ENCODE measurements at regions not wholly inside any gene's neighbourhood (a gene's known extent, or its start where the extent isn't known, plus 50 kb on each side); places are given as distances from the start of the nearest gene placed in this dataset.

DNA sequence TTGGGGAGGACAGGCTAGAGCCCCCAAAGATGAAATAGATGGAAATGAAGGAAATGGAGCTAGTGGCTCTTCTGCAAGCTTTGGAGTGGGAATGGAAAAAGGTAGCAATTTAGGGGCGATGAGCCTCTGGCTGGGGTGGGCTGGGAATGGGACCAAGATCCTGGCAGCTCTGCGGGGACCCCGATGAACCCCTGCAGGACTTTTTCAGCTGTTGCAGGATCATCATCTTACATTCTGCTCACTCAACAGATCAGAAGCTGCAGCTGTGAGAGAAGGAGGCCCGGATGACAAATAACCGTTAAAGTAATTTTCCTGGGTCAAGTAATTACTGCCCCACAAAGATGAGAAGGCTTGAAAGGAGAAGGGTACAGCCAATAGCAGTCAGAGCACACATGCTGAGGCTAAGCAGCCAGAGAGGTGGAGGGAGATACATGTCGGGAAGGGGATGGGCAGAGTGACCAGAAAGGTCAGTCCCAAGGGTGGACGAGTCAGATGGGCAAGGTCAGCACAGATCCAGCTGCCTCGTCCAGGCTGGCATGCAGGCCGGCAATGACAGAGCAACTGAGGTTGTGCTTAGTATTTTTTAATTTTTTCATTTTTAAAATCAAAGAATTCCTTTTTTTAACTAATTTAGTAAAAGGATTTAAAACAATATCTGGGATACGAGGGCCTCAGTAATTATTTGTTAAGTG lies 245.0 kb upstream of the RAB6C start:
- intact Hi-C loops (cut with DNase I) = no loop called here
- DNase-seq (ENCODE audit: low spot score) = peak; percentile 29

DNA sequence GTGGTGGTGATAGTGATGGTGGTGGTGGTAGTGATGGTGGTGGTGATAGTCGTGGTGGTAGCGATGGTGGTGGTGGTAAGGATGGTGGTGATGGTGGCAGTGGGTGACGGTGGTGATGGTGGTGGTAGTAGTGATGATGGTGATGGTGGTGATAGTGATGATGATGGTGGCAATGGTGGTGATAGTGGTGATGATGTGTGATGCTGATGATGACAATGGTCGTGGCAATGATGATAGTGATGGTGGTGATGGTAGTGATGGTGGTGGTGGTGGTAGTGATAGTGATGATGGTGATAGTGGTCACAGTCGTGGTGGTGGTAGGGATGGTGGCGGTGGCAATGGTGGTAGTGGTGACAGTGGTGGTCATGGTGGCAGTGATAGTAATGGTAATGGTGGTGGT lies 243.9 kb upstream of the RAB6C start:
- intact Hi-C loops (cut with DNase I) = no loop called here

DNA sequence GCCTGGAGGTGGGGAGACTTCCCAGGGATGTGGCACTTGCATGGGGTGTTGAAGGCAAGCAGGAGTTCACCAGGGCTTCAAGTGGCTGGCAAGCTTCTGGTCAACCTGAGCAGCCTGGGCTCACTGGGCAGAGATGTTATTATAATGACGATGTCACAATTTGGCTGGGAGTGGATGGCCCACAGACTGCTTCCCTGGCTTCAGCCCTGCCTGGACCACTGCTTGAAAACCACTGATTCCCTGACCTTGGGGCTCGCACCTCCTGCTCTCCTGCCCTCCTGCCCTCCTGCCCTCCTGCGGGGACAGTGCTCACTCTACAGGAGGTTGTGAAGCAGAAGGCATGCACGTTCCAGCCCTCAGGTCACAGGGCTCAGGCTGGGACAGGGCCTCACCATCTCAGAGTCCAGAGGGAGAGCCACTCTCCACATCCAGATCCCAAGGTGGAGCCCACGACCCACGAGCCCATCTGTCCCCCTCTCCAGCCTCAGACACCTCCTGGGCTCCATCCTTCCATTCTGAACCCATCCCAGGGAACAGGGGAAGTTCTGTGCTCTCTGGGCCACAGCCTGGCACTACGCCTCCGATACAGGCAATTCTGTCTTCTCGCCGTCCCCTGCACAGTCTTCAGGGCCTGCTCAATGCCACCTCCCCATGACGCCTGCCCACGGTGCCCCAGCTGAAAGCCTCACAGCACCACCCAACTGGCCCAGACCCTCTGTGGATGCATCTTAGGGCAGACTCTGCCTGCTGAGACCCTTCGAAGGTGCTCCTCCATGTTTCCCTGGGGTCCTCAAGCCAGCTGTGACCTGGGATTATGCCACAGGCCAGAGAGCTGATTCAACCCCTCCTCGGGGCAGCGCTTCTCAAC lies 241.6 kb upstream of the RAB6C start:
- intact Hi-C loops (cut with DNase I) = no loop called here

More for the DNA sequence above, 243.9 kb upstream of the RAB6C start:
- DNase-seq (ENCODE audit: low spot score) = peak; percentile 20

DNA sequence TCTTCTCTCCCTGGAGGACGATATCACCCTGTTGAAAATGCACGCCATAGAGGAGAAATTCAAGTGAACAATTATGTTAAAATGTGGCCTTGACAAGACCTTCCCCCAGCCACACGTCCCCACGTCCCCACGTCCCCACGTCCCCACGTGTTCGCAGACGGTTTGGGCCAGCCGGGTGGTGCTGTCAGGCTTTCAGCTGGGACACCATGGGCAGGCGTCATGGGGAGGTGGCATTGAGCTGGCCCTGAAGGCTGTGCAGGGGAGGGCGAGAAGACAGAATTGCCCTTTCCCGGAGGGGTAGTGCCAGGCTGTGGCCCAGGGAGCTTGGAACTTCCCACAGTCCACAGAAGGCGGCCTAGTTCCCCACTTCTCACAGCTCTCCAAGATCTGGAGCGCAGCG lies 240.7 kb upstream of the RAB6C start:
- intact Hi-C loops (cut with DNase I) = no loop called here
- no peak for DNase-seq (ENCODE audit: low spot score)

More for the DNA sequence above, 241.6 kb upstream of the RAB6C start:
- no peak for DNase-seq (ENCODE audit: low spot score)

DNA sequence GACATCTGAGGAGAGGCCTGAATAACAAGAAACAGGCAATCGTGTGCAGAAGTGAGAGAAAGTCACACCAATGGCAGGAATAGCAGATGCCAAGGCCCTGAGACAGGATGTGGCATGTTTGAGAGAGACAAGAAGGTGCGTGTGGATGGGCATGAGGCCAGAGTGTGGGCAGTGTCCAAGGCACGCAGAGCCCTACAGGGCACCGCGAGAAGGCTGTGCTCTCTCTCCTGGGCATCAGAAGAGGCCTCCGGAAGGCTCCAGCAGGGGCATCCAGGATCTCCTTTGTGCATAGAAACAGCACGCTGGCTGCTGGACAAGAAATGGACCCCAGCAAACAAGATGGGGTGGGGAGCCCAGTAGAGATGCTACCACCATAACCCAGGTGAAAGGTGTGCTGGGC lies 239.0 kb upstream of the RAB6C start:
- DNase-seq (ENCODE audit: low spot score) = no peak
- intact Hi-C loops (cut with DNase I) = no loop called here

DNA sequence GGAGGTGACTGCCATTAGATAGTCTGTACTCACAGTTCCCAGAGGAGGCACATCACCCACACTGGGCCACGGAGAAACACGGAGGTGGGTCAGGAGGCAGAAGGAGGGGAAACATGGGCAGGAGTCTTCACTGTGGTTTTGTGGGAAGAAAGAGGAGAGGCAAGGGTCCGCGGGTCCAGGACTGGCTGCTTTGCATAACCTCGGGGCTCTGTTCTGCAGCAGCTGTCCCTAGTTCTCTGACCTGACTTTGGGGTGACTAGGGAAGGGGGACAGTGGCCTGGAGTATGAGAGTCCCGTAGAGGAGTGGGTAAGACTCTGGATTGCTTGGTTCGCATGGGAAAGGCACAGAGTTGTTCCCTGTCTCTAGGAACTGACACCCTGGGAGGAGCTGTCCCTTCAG lies 238.3 kb upstream of the RAB6C start:
- intact Hi-C loops (cut with DNase I) = no loop called here
- DNase-seq (ENCODE audit: low spot score) = no peak

DNA sequence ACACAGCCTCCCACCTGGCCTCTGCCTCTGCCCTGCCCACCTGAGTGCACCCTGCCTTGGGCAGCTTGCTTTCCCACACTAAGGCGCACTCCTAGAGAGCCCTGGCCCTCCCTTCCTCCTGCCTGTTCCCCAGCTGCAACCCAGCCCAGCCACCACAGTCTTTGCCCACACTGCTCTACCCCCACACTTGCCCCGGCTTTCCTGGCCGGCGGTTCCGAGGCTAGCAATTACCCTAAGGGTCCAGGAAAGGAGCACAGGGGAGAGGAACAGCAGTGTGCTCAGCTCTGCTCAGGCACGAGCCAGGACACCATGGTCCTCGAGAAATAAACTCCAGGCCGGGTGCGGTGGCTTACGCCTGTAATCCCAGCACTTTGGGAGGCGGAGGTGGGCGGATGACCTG lies 237.8 kb upstream of the RAB6C start:
- DNase-seq (ENCODE audit: low spot score) = no peak
- intact Hi-C loops (cut with DNase I) = no loop called here

DNA sequence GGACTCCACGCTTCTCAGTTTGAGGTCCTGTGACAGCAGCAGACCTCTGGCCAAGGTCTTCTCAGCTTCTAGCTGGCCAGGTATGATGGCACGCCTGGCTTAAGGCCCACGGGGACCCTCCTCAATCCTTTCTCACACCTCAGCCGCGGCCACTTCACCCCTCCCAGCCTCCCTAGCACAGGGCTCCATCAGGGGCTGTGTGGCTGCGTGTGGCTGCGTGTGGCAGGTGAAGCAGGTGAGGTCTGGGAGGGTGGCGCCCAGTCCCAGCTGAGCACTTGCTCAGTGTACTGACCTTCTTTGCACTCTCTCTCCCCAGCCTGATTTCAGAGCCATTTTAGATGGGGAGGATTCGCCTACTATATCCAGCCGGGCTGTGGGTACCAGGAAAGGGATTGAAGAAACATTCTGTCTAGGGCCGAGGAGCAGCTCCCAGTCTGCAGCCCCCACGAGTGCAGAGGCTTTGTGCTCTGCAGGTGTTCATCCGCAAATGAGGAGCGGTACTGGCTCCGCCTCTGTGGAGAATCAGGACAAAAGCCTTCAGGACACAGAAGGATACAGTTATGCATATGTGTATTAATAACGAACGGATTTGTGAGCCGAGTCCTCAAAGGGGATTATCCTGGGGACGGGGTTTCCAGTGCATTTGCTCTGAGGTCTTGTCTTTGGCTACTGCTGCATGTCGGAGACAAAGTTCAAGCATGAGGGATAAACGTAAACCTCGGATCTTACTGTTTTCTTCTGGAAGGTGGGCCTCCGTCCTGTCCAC lies 236.9 kb upstream of the RAB6C start:
- DNase-seq (ENCODE audit: low spot score) = no peak

DNA sequence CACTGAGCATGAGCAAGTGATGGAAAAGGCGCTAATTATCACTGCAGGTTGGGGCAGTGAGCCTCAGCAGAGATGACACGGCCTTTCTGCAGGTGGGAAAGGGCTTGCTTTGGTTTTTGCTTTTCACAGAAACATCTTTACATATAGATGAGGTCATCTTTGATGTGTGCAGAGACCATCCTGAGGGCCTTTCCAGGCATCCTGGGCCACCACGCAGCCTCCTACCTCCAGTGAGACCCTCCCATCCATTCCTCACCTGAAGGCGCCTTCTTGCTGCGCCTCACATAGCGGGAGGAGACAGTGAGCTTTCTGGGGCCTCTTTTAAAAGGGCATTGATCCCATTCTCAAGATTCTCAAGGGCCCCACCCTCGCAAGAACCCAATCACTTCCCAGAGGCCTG lies 235.3 kb upstream of the RAB6C start:
- intact Hi-C loops (cut with DNase I) = no loop called here
- peak; percentile 3 for DNase-seq (ENCODE audit: low spot score)

More for the DNA sequence above, 236.9 kb upstream of the RAB6C start:
- intact Hi-C loops (cut with DNase I) = no loop called here

DNA sequence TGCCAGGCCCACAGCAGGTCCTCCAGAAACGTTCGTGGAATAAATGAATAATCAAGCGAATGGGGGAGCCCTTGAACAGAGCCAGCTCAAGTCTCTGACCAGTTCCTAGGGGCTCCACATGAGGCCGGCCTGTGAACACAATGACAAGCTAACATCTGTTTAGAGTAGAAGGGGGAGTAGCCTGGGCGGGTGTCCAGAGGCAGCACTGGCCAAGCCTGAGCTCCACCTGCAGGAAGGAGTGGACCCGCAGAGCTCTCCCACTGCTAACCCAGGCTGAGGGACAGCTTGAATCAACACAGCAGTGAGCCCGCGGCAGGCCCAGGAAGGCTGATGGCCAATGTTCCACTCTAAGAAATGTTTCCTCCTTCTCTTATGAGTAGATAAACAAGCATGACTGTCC lies 234.8 kb upstream of the RAB6C start:
- intact Hi-C loops (cut with DNase I) = no loop called here
- no peak for DNase-seq (ENCODE audit: low spot score)

DNA sequence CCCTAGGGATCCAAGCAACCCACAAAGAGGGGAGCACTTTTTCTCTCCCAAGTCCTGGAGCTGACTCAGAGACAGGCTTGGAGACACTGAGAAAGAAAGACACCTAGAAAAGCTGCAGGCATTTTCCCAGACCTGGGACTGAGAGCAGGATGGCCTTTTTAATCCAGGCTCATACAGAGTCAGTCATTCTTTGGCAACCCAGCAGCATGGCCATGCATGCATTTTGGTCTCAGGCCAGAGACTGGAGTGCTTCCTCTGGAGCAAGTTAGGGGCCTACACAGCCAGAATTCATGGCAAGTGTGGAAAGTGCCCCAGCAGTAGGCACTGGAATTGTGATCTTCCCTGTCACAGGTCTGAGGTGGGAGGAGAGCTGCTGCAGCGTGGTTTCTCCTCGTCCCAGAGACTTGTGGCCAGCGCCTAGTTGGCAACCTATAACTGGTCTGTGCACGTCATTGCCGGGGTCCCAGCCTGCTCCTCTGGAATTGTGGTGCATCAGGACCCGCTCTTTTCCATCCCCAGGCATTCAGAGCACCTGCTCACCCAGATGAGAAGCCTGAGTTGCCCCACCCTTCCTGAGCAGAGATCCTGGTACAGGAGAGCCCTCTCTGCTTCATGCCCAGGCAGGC lies 231.9 kb upstream of the RAB6C start:
- no peak for DNase-seq (ENCODE audit: low spot score)
- intact Hi-C loops (cut with DNase I) = no loop called here

DNA sequence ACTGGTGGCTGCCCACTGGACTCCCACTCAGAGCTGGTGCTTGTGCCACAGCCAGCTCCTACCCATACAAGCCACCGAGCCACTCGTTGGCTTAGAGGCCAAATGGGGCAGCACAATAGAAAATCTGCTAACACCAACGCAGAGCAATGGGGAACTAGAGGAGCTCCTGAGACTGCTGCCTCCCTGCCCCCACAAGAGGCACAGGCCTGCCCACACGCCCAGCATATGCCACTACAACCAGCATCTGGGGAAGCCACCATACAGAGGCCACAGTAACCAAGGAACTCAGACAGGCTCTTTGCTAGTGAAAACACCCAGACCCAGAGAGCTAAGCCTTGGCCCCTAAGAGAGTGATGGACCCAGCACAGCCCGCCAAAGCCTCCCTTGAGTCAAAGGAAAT lies 231.2 kb upstream of the RAB6C start:
- intact Hi-C loops (cut with DNase I) = no loop called here
- no peak for DNase-seq (ENCODE audit: low spot score)

DNA sequence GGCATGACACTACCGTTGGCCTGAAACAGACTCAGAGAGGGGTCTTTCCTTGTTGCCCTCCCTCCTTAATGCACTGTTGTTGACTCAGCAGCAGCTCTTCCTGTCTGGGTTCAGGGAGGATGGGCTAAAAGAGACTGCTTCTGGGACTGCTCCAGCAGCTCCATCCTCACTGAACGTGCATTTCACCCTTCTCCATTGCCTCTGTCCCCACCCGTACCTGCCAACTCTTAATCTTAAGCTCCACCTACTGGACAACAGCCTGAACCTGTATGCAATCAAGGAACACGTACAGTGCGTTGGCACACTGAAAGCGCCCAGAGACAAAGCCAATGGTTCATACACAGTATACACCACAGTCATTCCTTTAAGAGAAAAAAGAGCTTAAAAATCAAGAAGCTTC lies 230.8 kb upstream of the RAB6C start:
- no peak for DNase-seq (ENCODE audit: low spot score)
- intact Hi-C loops (cut with DNase I) = no loop called here

DNA sequence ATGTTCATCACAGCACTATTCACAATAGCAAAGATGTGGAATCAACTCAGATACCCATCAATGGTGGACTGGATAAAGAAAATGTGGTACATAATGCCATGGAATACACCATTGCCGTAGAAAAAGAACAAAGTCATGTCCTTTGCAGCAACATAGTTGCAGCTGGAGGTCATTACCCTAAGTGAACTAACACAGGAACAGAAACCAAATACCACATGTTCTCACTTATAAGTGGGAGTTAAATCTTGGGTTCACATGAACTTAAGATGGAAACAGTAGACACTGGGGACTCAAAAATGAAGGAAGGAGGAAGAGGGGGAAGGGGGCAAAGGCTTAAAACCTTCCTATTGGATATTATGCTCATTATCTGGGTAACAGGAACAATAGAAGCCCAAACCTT lies 228.1 kb upstream of the RAB6C start:
- intact Hi-C loops (cut with DNase I) = no loop called here

DNA sequence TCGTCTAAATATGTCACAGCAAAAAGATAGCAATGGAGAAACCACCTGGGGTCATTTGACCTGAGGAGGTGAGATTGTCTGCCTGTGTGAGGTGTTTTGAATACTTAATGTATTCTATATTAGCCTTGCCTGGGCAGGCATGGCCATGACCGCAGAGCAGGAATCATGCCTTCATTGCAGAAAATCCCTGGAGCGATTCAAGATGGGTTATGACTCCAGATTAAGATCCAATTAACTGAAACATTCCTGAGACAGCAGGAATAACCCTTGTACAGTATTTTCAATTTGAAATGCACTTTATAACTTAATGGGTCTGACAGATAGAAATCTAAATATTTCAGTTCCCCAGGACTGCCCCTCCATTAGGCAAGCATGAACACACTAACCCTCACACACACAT lies 227.3 kb upstream of the RAB6C start:
- DNase-seq (ENCODE audit: low spot score) = peak; percentile 2
- intact Hi-C loops (cut with DNase I) = no loop called here

More for the DNA sequence above, 228.1 kb upstream of the RAB6C start:
- DNase-seq (ENCODE audit: low spot score) = no peak

DNA sequence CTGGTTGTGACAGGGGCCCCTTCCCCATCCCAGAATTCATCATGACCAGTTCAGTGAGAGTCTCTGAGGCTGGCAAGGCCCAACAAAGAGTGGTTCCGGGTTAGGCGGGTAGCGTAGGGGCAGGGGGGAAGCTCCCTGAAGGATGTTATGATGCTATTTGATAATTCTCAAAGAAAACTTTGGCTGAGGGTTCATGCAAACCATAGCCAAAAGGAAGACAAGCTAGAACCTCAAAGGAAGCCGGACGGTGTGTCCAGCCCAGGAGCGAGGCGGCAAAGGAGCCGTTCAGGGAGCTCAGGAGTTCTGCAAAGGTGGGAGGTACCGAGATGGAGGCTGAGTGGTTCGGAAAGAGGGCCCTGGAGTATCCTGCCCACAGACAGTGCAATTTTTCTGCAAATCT lies 226.8 kb upstream of the RAB6C start:
- peak; percentile 44 for DNase-seq (ENCODE audit: low spot score)
- intact Hi-C loops (cut with DNase I) = no loop called here

DNA sequence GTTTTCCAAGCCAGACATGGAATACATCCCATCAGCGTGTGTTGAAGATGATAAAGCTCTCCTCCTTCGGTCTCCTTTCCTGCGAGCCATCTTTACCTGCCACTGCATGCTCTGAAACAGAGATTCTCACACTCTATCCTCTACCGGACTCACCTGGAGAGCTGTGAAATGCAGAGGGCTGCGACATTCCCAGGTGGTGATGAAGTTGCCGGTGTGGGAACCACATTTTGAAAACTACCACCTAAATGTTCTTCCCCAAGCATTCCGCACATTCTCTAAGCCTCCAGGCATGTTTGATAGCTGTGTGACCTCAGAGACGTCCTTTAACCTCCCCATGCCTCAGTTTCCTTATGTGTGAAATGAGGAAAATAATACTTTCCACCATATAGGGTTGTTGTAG lies 226.2 kb upstream of the RAB6C start:
- intact Hi-C loops (cut with DNase I) = no loop called here
- no peak for DNase-seq (ENCODE audit: low spot score)

DNA sequence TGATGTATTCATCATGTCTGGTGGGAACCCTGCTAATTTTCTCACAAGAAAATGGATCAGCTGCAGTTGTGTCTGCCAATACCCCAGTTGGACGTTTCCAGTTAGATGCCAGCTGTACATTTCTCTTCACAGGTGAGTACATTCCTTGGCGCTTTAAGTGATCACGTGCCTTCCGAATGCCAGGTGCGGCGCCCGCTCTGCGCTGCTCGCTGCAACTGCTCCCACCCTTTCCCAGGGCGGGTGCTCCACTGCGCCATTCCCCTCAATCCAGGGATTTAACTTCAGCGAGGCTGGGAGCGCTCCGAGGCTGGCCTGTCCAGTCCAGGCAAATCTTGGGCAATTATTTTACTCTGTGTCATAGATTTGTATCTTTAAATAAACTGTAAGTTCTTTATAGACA lies 225.0 kb upstream of the RAB6C start:
- intact Hi-C loops (cut with DNase I) = no loop called here
- no peak for DNase-seq (ENCODE audit: low spot score)

DNA sequence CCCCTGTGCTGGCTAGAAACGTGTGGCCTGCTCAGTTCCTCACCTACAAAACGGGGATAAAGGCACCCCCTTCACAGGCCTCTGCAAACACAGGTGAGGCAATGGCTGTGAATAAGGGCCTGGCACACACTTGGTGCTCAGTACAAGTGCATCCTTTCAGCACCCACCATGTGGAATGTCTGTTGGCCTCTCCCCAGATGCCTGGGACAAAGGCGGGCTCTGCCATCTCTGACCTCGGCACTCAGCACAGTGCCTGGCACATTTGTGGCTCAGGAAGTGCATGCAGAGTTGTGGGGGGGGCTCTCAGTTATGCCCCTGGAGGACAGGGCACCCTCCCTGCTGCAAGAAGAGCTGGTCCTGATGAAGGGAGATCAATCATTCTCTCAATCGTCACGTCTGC lies 224.6 kb upstream of the RAB6C start:
- DNase-seq (ENCODE audit: low spot score) = peak; percentile 63
- intact Hi-C loops (cut with DNase I) = no loop called here

DNA sequence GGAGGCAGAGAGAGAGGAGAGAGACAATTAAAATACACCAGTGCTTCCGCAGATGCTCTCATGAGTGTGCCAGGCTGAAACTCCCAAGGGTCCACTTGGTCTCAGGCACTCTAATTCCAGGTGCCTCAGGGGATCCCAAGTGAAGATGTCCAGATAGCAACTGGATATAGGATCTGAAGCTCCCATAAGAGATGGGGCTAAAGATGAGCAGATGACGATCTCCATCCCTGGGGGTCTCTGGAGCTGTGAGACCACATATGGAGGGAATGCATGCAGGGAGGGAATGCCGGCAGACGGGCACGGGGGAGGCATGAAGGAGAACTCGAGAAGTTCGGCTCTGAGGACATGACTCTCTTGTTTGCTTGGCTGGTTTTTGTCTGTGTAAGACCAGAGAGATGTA lies 223.7 kb upstream of the RAB6C start:
- intact Hi-C loops (cut with DNase I) = no loop called here
- peak; percentile 43 for DNase-seq (ENCODE audit: low spot score)
